ENCODE measurements at regions not wholly inside any gene's neighbourhood (a gene's known extent, or its start where the extent isn't known, plus 50 kb on each side); places are given as distances from the start of the nearest gene placed in this dataset.

GRCh38 chr2:226680719-226681118 is 118.9 kb downstream of the IRS1 start:
- Histone ChIP-seq H3K36me3 (ENCODE audit: insufficient read depth, low read length) (no peaks in the 10 kb centered on the region), H3K9ac (ENCODE audit: low read depth, low read length) (no peak overlapping the region), H3K4me1 (ENCODE audit: insufficient read depth, low read length) (no peaks in the 10 kb centered on the region), H3K9me3 (ENCODE audit: control insufficient read depth, insufficient read depth, low read length) (no peaks in the 10 kb centered on the region)

DNA sequence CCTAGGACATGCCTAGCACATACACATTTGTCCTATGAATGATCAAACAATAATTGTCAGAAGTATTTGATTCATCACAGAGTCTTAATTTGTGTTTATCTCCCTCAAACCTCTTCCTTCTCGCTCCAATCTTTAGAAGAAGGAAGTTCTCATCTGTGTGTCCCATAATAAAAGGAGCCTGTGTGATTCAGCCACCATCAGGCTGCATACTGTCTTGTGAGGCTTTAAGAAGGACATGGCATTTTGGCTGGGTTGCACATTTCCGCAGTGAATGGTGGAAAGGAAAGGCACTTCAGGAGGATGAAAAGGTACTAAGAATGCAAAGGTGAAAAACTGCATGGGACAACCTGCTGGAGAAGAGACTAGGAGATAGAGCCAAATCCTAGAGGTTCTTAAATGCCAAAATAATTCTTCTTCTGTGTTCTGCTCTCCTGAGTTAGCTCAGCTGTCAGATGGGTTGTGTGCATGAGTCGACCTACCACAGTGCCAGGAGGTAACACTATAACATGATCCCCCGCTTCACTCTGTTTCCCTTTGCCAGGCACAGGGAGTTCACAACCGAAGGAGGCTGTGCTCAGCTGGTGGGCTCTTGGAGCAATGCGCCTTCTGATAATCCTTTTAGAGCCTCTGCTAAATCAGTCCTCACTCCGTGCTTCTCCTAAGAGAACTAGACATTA is 120.1 kb downstream of the IRS1 start:
- Histone ChIP-seq H3K4me1 (ENCODE audit: insufficient read depth, low read length) (no peaks in the 10 kb centered on the region), H3K36me3 (ENCODE audit: insufficient read depth, low read length) (no peaks in the 10 kb centered on the region), H3K9me3 (ENCODE audit: control insufficient read depth, insufficient read depth, low read length) (no peaks in the 10 kb centered on the region), H3K9ac (ENCODE audit: low read depth, low read length) (no peak overlapping the region)

- Histone ChIP-seq H3K4me1 (ENCODE audit: insufficient read depth, low read length) (no peaks in the 10 kb centered on the region), H3K9me3 (ENCODE audit: control insufficient read depth, insufficient read depth, low read length) (no peaks in the 10 kb centered on the region), H3K36me3 (ENCODE audit: insufficient read depth, low read length) (no peaks in the 10 kb centered on the region), H3K9ac (ENCODE audit: low read depth, low read length) (no peak overlapping the region)
Observed at GRCh38 chr2:226678422-226678821, 121.2 kb downstream of the IRS1 start.

GRCh38 chr2:226677080-226677479 is 122.5 kb downstream of the IRS1 start:
- no peaks in the 10 kb centered on the region for H3K9me3 ChIP-seq (ENCODE audit: control insufficient read depth, insufficient read depth, low read length)

GRCh38 chr2:226676618-226677017 is 123.0 kb downstream of the IRS1 start:
- Histone ChIP-seq H3K4me1 (ENCODE audit: insufficient read depth, low read length) (no peaks in the 10 kb centered on the region), H3K9me3 (ENCODE audit: control insufficient read depth, insufficient read depth, low read length) (no peaks in the 10 kb centered on the region), H3K9ac (ENCODE audit: low read depth, low read length) (no peak overlapping the region), H3K36me3 (ENCODE audit: insufficient read depth, low read length) (no peaks in the 10 kb centered on the region)

More at GRCh38 chr2:226677080-226677479, 122.5 kb downstream of the IRS1 start:
- Histone ChIP-seq H3K36me3 (ENCODE audit: insufficient read depth, low read length) (no peaks in the 10 kb centered on the region), H3K4me1 (ENCODE audit: insufficient read depth, low read length) (no peaks in the 10 kb centered on the region), H3K9ac (ENCODE audit: low read depth, low read length) (no peak overlapping the region)

GRCh38 chr2:226674123-226674522 is 125.5 kb downstream of the IRS1 start:
- Histone ChIP-seq H3K9ac (ENCODE audit: low read depth, low read length) (no peak overlapping the region), H3K4me1 (ENCODE audit: insufficient read depth, low read length) (no peaks in the 10 kb centered on the region), H3K9me3 (ENCODE audit: control insufficient read depth, insufficient read depth, low read length) (no peaks in the 10 kb centered on the region), H3K36me3 (ENCODE audit: insufficient read depth, low read length) (no peaks in the 10 kb centered on the region)

DNA sequence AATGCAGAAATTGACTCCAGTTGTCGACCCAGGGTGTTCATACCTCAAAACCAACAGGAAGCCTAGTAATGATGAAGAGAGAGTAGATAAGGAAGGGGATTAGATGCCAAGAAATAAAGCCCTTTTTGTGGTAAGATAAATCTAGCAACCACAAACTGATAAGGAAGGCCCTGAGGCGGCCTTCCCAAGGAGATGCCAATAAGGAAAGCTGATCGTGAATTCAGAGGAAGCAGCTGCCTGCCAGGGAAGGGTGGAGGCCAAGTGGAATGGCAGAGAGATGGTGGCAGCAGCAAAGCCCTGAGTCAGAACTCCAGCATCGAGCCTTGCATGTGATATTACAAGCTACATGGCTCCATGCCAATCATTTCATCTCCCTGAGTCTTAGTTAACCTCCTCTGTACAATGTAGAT is 126.3 kb downstream of the IRS1 start:
- Histone ChIP-seq H3K36me3 (ENCODE audit: insufficient read depth, low read length) (no peaks in the 10 kb centered on the region), H3K9ac (ENCODE audit: low read depth, low read length) (no peak overlapping the region), H3K9me3 (ENCODE audit: control insufficient read depth, insufficient read depth, low read length) (no peaks in the 10 kb centered on the region), H3K4me1 (ENCODE audit: insufficient read depth, low read length) (no peaks in the 10 kb centered on the region)

GRCh38 chr2:226671141-226671676 is 128.4 kb downstream of the IRS1 start:
- Histone ChIP-seq H3K9ac (ENCODE audit: low read depth, low read length) (no peak overlapping the region), H3K4me1 (ENCODE audit: insufficient read depth, low read length) (no peaks in the 10 kb centered on the region), H3K36me3 (ENCODE audit: insufficient read depth, low read length) (no peaks in the 10 kb centered on the region), H3K9me3 (ENCODE audit: control insufficient read depth, insufficient read depth, low read length) (no peaks in the 10 kb centered on the region)

DNA sequence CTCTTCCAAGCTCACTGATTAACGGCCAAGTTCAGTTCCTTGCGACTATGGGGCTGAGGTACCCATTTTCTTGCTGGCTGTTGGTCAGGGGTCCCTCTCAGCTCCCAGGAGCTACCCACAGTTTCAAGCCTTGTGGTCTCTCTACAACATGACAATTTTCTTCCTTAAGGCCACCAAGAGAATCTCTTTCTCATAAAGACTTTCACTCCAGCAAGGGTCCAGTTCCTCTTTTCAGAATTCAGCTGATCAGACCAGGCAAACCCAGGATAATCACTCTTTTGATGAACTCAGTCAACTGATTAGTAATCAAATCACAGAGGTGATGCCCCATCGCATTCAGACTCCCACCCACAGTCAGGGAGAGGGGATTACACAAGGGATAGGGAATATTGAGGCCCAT is 129.7 kb downstream of the IRS1 start:
- no peaks in the 10 kb centered on the region for H3K4me1 ChIP-seq (ENCODE audit: insufficient read depth, low read length)
- H3K9ac ChIP-seq (ENCODE audit: low read depth, low read length), result no peak overlapping the region
- H3K9me3 ChIP-seq (ENCODE audit: control insufficient read depth, insufficient read depth, low read length), result no peaks in the 10 kb centered on the region
- H3K36me3 ChIP-seq (ENCODE audit: insufficient read depth, low read length), result no peaks in the 10 kb centered on the region

DNA sequence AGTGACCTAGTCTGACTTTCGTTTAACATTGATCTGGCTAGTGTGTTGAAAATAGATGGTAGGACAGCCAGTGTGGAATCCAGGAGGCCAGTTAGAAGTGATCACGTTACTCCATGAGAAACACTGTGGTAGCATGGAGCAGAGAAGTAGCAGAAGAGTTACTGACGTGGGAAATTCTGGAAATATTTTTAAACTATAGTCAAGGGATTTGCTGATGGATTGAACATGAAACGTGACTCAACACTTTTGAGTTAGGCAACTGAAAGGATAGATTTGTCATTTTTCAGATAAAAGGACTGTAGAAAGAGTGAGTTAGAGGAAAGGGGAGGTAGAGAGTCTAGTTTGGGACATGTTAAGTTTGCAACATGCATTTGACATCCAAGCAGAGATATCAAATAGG is 130.4 kb downstream of the IRS1 start:
- H3K36me3 ChIP-seq (ENCODE audit: insufficient read depth, low read length), result no peaks in the 10 kb centered on the region
- no peaks in the 10 kb centered on the region for H3K9me3 ChIP-seq (ENCODE audit: control insufficient read depth, insufficient read depth, low read length)
- H3K4me1 ChIP-seq (ENCODE audit: insufficient read depth, low read length), result no peaks in the 10 kb centered on the region
- H3K9ac ChIP-seq (ENCODE audit: low read depth, low read length), result no peak overlapping the region

GRCh38 chr2:226667736-226668135 is 131.9 kb downstream of the IRS1 start:
- H3K9ac ChIP-seq (ENCODE audit: low read depth, low read length), result no peak overlapping the region
- no peaks in the 10 kb centered on the region for H3K9me3 ChIP-seq (ENCODE audit: control insufficient read depth, insufficient read depth, low read length)
- no peaks in the 10 kb centered on the region for H3K4me1 ChIP-seq (ENCODE audit: insufficient read depth, low read length)
- no peaks in the 10 kb centered on the region for H3K36me3 ChIP-seq (ENCODE audit: insufficient read depth, low read length)

GRCh38 chr2:226665306-226665831 is 134.3 kb downstream of the IRS1 start:
- H3K36me3 ChIP-seq (ENCODE audit: insufficient read depth, low read length), result no peaks in the 10 kb centered on the region
- H3K9ac ChIP-seq (ENCODE audit: low read depth, low read length), result no peak overlapping the region
- H3K9me3 ChIP-seq (ENCODE audit: control insufficient read depth, insufficient read depth, low read length), result no peaks in the 10 kb centered on the region
- H3K4me1 ChIP-seq (ENCODE audit: insufficient read depth, low read length), result no peaks in the 10 kb centered on the region

- H3K4me1 ChIP-seq (ENCODE audit: insufficient read depth, low read length), result no peaks in the 10 kb centered on the region
- H3K9ac ChIP-seq (ENCODE audit: low read depth, low read length), result no peak overlapping the region
- H3K36me3 ChIP-seq (ENCODE audit: insufficient read depth, low read length), result no peaks in the 10 kb centered on the region
Observed at GRCh38 chr2:226664661-226665060, 135.0 kb downstream of the IRS1 start.

GRCh38 chr2:226664140-226664539 is 135.5 kb downstream of the IRS1 start:
- Histone ChIP-seq H3K9ac (ENCODE audit: low read depth, low read length) (no peak overlapping the region), H3K9me3 (ENCODE audit: control insufficient read depth, insufficient read depth, low read length) (no peaks in the 10 kb centered on the region), H3K4me1 (ENCODE audit: insufficient read depth, low read length) (no peaks in the 10 kb centered on the region), H3K36me3 (ENCODE audit: insufficient read depth, low read length) (no peaks in the 10 kb centered on the region)

More at GRCh38 chr2:226664661-226665060, 135.0 kb downstream of the IRS1 start:
- no peaks in the 10 kb centered on the region for H3K9me3 ChIP-seq (ENCODE audit: control insufficient read depth, insufficient read depth, low read length)

DNA sequence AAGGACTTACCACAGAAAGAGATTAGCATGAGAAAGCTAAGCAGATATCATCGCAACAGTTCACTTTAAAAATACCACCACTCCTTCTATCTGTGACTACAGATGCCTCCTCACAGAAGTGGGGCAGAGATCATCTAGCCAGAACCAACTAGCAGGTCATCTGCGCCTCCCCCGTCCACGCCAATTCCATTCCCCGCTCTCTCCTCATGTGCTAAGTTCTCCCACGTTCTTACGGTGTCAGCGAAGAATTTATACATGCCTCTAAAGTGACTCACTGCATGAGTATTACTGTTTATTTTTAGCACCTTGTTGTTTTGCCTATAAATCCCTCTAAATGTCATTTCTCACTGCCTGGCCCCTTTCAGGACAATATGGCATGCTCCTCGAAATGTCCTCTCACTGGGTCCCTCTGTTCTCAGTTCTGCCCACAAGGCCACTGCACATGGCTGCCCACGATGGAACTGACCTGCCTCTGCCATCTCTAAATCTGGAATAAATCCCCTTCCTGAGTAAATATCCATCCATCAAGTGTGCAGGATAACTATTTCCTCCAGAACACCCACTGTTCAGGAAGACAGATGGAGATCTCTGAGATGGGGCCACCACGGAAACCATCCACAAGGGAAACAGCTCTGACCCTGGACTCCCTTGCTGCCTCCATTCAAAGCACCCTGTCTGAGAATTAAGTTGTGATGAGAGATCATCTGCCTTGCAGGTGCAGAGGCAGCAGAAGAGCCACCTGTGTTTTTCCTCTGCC is 137.7 kb downstream of the IRS1 start:
- Histone ChIP-seq H3K9me3 (ENCODE audit: control insufficient read depth, insufficient read depth, low read length) (no peaks in the 10 kb centered on the region), H3K36me3 (ENCODE audit: insufficient read depth, low read length) (no peaks in the 10 kb centered on the region)

More for the DNA sequence above, 137.7 kb downstream of the IRS1 start:
- H3K9ac ChIP-seq (ENCODE audit: low read depth, low read length), result no peak overlapping the region
- no peaks in the 10 kb centered on the region for H3K4me1 ChIP-seq (ENCODE audit: insufficient read depth, low read length)

Measured in ES-I3 (cell line).